Esophagus squamous epithelium (tissue), 5 donors: ENCODE measurements at regions not wholly inside any gene's neighbourhood (a gene's known extent, or its start where the extent isn't known, plus 50 kb on each side); places are given as distances from the start of the nearest gene placed in this dataset.

Source experiments
- DNase-seq: peaks from one replicate; lab custom pipeline; 2025; lab: John Stamatoyannopoulos, UW
- H3K27ac ChIP-seq, 4 donors: fragments of 200-600 bp; sonication (generic); one replicate each; pipeline ENCODE4 v1.5.1; 2016 to 2019; ENCODE audit warnings: mild to moderate bottlenecking in 1 of 4
- H3K27me3 ChIP-seq, 4 donors: fragments of 200-600 bp; sonication (generic); 1 replicate in 3 of 4; 2 replicates in 1 of 4; pipeline versions ENCODE4 v1.5.1 to v1.6.0; 2017 to 2021; ENCODE audit warnings: antibody characterized with exemption in 1 of 4
- H3K36me3 ChIP-seq, 3 donors: fragments of 200-600 bp; sonication (generic); one replicate each; pipeline ENCODE4 v1.5.1; 2016 to 2019
- H3K4me1 ChIP-seq, 3 donors: fragments of 200-600 bp; sonication (generic); one replicate each; pipeline ENCODE4 v1.5.1; 2017 to 2019
- H3K4me3 ChIP-seq, 4 donors: fragments of 200-600 bp; sonication (generic); 1 replicate in 3 of 4; 2 replicates in 1 of 4; pipeline ENCODE4 v1.5.1; 2016 to 2019; ENCODE audit warnings: mild to moderate bottlenecking in 2 of 4, moderate library complexity in 1 of 4
- H3K9me3 ChIP-seq, 3 donors: fragments of 200-600 bp; sonication (generic); one replicate each; pipeline ENCODE4 v1.5.1; 2016 to 2019
- POLR2A ChIP-seq, 4 donors: fragments of 450-650 bp; IDR thresholded peaks; one replicate each; pipeline ENCODE4 v1.6.1; 2017; ENCODE audit warnings: antibody characterized with exemption in 4 of 4, mild to moderate bottlenecking in 4 of 4, moderate library complexity in 3 of 4
- whole genome bisulfite sequencing, 2 donors: methylation state at CpG; one replicate each; pipeline ENCODE4 v1.1.5; 2018; 5-methylcytosine and 5-hydroxymethylcytosine counted together
- intact Hi-C: fragments of 100-400 bp; cut with DNase I; formaldehyde crosslinking; loops from one replicate; pipeline ENCODE4 v1.15.0; 2022
- TF ChIP-seq, protein P1 (sequence below), 6 experiments: fragments of 450-650 bp in 4 of 6; fragments of 200-600 bp in 2 of 6; sonication (generic) in 2 of 6; IDR thresholded peaks; one replicate each; pipeline ENCODE4 v1.5.1; 2016 to 2019; ENCODE audit warnings: antibody characterized with exemption in 6 of 6, mild to moderate bottlenecking in 4 of 6, moderate library complexity in 4 of 6
- donor health status: DM: yes; HTN: yes; CAD: no.

DNA sequence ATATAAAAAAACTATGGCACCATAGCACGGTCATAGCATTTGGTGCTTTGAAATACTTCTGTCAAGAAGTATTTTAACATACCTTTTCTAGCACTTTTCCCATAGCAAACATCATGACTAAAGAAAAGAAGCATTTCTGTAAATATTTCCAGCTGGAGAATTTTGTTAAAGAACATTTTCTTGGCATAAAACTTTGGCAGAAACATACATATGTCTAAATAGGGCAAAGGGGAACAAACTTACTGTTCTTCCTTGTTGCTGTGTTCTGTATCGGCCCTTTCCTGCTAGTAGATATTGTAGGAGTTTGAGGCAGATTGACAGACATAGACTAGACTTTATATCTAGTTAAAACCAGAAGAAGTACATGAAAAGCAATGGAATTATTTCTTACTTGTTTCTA lies 2368.5 kb downstream of the PCDH7 start:
- no peaks in the 10 kb centered on the region for H3K27me3 ChIP-seq
- intact Hi-C loops = no loop called here
- no peaks in the 10 kb centered on the region for H3K9me3 ChIP-seq
- no peaks in the 10 kb centered on the region for H3K4me1 ChIP-seq
- no peak for DNase-seq
- TF ChIP-seq POLR2A (IDR thresholded peaks at IDR 0.05) = no peak
- TF ChIP-seq, protein P1, sequence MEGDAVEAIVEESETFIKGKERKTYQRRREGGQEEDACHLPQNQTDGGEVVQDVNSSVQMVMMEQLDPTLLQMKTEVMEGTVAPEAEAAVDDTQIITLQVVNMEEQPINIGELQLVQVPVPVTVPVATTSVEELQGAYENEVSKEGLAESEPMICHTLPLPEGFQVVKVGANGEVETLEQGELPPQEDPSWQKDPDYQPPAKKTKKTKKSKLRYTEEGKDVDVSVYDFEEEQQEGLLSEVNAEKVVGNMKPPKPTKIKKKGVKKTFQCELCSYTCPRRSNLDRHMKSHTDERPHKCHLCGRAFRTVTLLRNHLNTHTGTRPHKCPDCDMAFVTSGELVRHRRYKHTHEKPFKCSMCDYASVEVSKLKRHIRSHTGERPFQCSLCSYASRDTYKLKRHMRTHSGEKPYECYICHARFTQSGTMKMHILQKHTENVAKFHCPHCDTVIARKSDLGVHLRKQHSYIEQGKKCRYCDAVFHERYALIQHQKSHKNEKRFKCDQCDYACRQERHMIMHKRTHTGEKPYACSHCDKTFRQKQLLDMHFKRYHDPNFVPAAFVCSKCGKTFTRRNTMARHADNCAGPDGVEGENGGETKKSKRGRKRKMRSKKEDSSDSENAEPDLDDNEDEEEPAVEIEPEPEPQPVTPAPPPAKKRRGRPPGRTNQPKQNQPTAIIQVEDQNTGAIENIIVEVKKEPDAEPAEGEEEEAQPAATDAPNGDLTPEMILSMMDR (IDR thresholded peaks at IDR 0.05) = no peak
- no peak overlapping the region for H3K4me3 ChIP-seq
- no peak overlapping the region for H3K27ac ChIP-seq
- no peaks in the 10 kb centered on the region for H3K36me3 ChIP-seq
- WGBS, 2 donors = 42 to 45% methylated on average over 2 of the region's 2 CpGs

DNA sequence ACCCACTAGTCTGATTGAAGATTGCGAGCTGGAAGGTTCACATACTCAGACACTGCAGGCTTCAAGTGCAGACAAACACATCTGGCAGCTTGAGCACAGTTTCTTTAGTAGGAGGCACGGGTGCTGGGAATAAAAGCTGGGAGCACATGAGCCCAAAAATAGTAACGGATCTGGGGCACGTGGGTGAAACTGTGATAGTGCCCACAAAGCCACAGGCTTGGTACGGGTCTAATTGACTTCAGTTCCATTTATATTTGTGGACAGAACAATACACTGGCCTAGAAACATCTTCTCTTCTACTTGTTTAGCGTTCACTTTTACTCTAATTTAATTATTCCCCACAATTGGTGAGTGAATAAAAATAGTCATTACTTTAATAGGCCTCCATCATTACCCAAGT lies 2370.7 kb downstream of the PCDH7 start:
- WGBS, 2 donors = 78 to 84% methylated on average over 6 of the region's 6 CpGs
- Histone ChIP-seq H3K9me3 (no peaks in the 10 kb centered on the region), H3K36me3 (no peaks in the 10 kb centered on the region), H3K4me1 (no peaks in the 10 kb centered on the region), H3K27me3 (no peaks in the 10 kb centered on the region), H3K4me3 (no peak overlapping the region), H3K27ac (no peak overlapping the region)
- intact Hi-C loops = no loop called here
- DNase-seq = no peak
- TF ChIP-seq, protein P1 (IDR thresholded peaks at IDR 0.05) = no peak
- TF ChIP-seq POLR2A (IDR thresholded peaks at IDR 0.05) = no peak

DNA sequence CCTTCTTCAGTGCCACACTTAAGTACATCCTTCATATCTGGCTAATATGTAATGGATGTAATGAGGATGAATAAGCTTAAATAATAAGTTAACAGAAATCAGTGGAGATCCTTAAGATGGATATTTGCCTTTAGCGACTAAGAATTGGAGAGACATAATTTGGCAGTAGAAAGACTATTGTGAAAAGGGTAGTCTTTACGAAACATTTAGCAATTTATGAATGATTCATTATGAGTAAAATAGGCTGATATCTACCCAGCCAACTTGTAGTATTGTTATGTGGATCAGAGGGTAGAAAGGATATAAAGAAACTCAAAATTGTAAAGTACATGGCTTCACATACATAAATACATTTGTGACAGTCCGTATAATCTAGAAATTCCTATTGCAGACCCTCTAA lies 2371.8 kb downstream of the PCDH7 start:
- no peaks in the 10 kb centered on the region for H3K4me1 ChIP-seq
- 57 to 73% methylated on average over 3 of the region's 3 CpGs for WGBS, 2 donors
- H3K9me3 ChIP-seq = no peaks in the 10 kb centered on the region
- H3K27ac ChIP-seq = no peak overlapping the region
- H3K4me3 ChIP-seq = no peak overlapping the region
- intact Hi-C loops = no loop called here
- TF ChIP-seq, protein P1 (IDR thresholded peaks at IDR 0.05) = no peak
- TF ChIP-seq POLR2A (IDR thresholded peaks at IDR 0.05) = no peak
- no peak for DNase-seq
- H3K36me3 ChIP-seq = no peaks in the 10 kb centered on the region
- no peaks in the 10 kb centered on the region for H3K27me3 ChIP-seq

DNA sequence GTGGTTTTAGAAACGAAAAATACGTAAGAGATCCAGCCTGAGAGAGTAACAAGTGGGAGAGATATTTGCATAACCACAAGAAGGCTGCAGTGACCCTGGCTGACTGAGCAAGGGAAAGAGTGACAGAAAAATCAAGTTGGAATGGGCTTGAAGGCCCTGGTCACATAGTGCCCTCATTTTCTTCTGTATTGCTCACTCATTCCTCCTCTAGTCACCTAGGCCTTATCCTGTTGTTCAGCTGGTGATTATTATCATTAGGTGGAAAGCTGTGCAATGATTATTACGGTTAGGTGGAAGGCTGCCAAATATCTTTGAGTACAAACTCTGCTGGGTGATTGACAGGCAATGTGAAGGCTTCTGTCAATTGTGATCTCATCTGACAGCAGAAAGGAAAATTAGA lies 2384.1 kb downstream of the PCDH7 start:
- intact Hi-C loops = no loop called here
- Histone ChIP-seq H3K27ac (no peak overlapping the region), H3K9me3 (no peaks in the 10 kb centered on the region), H3K36me3 (no peaks in the 10 kb centered on the region), H3K4me1 (no peaks in the 10 kb centered on the region), H3K4me3 (no peak overlapping the region), H3K27me3 (no peaks in the 10 kb centered on the region)
- DNase-seq = no peak
- WGBS, 2 donors = 40 to 43% methylated on average over 3 of the region's 3 CpGs
- TF ChIP-seq, protein P1 (IDR thresholded peaks at IDR 0.05) = no peak
- TF ChIP-seq POLR2A (IDR thresholded peaks at IDR 0.05) = no peak

DNA sequence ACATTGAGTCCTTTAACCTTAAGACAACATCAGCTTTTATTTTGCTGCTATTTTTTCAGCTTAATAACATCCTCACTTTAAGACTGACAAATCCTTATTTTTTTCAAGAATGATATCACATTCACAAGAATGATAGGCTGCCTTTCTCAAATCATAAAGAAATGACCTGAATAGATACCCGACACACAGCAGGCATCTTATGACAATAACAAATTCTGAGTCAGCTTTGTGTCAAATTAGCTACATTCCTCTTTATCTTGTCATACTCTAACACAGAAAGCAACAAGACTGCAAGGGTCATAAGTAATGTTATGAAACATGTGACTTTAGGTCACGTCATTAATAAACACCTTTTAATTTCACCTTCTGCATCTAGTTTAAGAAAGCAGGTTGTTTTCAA lies 2387.6 kb downstream of the PCDH7 start:
- no peak for TF ChIP-seq POLR2A (IDR thresholded peaks at IDR 0.05)
- TF ChIP-seq, protein P1 (IDR thresholded peaks at IDR 0.05) = no peak
- DNase-seq = no peak
- Histone ChIP-seq H3K27me3 (no peaks in the 10 kb centered on the region), H3K36me3 (no peaks in the 10 kb centered on the region), H3K4me3 (no peak overlapping the region), H3K9me3 (no peaks in the 10 kb centered on the region), H3K27ac (no peak overlapping the region), H3K4me1 (no peaks in the 10 kb centered on the region)
- 70 to 77% methylated on average over 2 of the region's 2 CpGs for WGBS, 2 donors
- intact Hi-C loops = no loop called here
